PFSK-1 (cell line): ENCODE measurements at regions not wholly inside any gene's neighbourhood (a gene's known extent, or its start where the extent isn't known, plus 50 kb on each side); places are given as distances from the start of the nearest gene placed in this dataset.

ENCODE experiments used
- FOXP2 ChIP-seq: optimal IDR thresholded peaks from 2 replicates; pipeline ENCODE3; 2011; ENCODE audit warnings: borderline replicate concordance, control low read depth, inconsistent platforms; ENCODE audit not compliant: insufficient read depth; ENCODE audit errors: extremely low read length, extremely low read depth
- POLR2AphosphoS5 ChIP-seq: IDR thresholded peaks from 2 replicates; pipeline ENCODE4 v1.6.1; 2012; ENCODE audit warnings: low read depth, mild to moderate bottlenecking, control low read depth, low read length, moderate library complexity
- TAF1 ChIP-seq: IDR thresholded peaks from 2 replicates; pipeline ENCODE4 v1.6.1; 2012; ENCODE audit warnings: low read length, control low read depth, borderline replicate concordance; ENCODE audit not compliant: insufficient read depth
- TF ChIP-seq, protein P1 (sequence below), 2 experiments: IDR thresholded peaks; 2 replicates each; pipeline versions ENCODE4 v1.6.1 to v1.8.0; 2011 to 2012; ENCODE audit warnings: low read depth in 2 of 2, low read length in 2 of 2, control low read depth in 1 of 2, inconsistent platforms in 1 of 2, mild to moderate bottlenecking in 1 of 2, moderate library complexity in 1 of 2; ENCODE audit not compliant: insufficient read depth in 1 of 2

DNA sequence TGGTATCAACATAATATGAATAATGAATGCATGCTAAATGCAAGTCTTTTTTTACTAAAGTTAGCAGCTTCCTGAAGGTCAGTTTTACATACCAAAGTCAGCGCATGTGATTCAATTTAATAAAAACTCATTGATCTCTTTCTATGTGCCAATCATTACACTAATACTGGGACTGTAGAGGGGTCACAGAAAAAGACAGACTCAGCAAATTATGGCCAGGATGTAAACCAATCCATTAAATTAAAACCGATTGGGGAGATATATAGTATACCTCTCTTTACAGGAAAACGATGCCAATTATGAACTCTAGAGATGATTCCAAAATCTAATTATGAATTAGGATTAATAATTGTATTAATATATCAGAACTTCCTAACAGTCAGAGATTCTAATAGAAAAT lies 624.4 kb upstream of the PCDH20 start:
- TF ChIP-seq, protein P1, sequence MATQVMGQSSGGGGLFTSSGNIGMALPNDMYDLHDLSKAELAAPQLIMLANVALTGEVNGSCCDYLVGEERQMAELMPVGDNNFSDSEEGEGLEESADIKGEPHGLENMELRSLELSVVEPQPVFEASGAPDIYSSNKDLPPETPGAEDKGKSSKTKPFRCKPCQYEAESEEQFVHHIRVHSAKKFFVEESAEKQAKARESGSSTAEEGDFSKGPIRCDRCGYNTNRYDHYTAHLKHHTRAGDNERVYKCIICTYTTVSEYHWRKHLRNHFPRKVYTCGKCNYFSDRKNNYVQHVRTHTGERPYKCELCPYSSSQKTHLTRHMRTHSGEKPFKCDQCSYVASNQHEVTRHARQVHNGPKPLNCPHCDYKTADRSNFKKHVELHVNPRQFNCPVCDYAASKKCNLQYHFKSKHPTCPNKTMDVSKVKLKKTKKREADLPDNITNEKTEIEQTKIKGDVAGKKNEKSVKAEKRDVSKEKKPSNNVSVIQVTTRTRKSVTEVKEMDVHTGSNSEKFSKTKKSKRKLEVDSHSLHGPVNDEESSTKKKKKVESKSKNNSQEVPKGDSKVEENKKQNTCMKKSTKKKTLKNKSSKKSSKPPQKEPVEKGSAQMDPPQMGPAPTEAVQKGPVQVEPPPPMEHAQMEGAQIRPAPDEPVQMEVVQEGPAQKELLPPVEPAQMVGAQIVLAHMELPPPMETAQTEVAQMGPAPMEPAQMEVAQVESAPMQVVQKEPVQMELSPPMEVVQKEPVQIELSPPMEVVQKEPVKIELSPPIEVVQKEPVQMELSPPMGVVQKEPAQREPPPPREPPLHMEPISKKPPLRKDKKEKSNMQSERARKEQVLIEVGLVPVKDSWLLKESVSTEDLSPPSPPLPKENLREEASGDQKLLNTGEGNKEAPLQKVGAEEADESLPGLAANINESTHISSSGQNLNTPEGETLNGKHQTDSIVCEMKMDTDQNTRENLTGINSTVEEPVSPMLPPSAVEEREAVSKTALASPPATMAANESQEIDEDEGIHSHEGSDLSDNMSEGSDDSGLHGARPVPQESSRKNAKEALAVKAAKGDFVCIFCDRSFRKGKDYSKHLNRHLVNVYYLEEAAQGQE (IDR thresholded peaks at IDR 0.05; ENCODE audit: insufficient read depth in 1 of 2, low read depth in 2 of 2, low read length in 2 of 2) = no peak
- TF ChIP-seq POLR2AphosphoS5 (no peak), FOXP2 (no peak), TAF1 (no peak)
